Neuronal stem cell (in vitro differentiated cells): ENCODE measurements at regions not wholly inside any gene's neighbourhood (a gene's known extent, or its start where the extent isn't known, plus 50 kb on each side); places are given as distances from the start of the nearest gene placed in this dataset.

Experiments
- DNase-seq: peaks from one replicate; pipeline ENCODE4 v3.0.0-alpha.2; 2013; ENCODE audit warnings: low spot score
- H2AFZ ChIP-seq: one replicate; pipeline ENCODE4 v1.6.1; 2013; ENCODE audit warnings: mild to moderate bottlenecking, low read length, inconsistent platforms
- H2AK5ac ChIP-seq: 2 replicates; pipeline ENCODE4 v1.6.1; 2013; ENCODE audit warnings: low read depth, mild to moderate bottlenecking, inconsistent platforms, low read length, moderate library complexity, mixed read lengths
- H2BK120ac ChIP-seq: 2 replicates; pipeline ENCODE4 v1.6.1; 2013; ENCODE audit warnings: low read depth, mild to moderate bottlenecking, inconsistent platforms, low read length, moderate library complexity, mixed read lengths
- H2BK12ac ChIP-seq: one replicate; pipeline ENCODE4 v1.6.1; 2013; ENCODE audit warnings: low read length, inconsistent platforms
- H2BK15ac ChIP-seq: 2 replicates; pipeline ENCODE4 v1.6.1; 2013; ENCODE audit warnings: mild to moderate bottlenecking, low read length, inconsistent platforms, mixed read lengths
- H2BK5ac ChIP-seq: one replicate; pipeline ENCODE4 v1.6.1; 2013; ENCODE audit warnings: inconsistent platforms, mild to moderate bottlenecking, low read length, moderate library complexity
- H3K14ac ChIP-seq: one replicate; pipeline ENCODE4 v1.6.1; 2013; ENCODE audit warnings: low read length, inconsistent platforms
- H3K18ac ChIP-seq: 2 replicates; pipeline ENCODE4 v1.6.1; 2013; ENCODE audit warnings: low read length, inconsistent platforms
- H3K23ac ChIP-seq: 2 replicates; pipeline ENCODE4 v1.6.1; 2013; ENCODE audit warnings: low read depth, mild to moderate bottlenecking, mixed read lengths, low read length, inconsistent platforms; ENCODE audit not compliant: poor library complexity
- H3K27ac ChIP-seq: replicated peaks from 3 replicates; pipeline ENCODE4 v1.5.1; 2013; ENCODE audit warnings: low read length, inconsistent platforms
- H3K27me3 ChIP-seq, 3 experiments: 2 replicates each; pipeline ENCODE4 v1.6.1; 2013; ENCODE audit warnings: low read length in 3 of 3, mild to moderate bottlenecking in 2 of 3, inconsistent platforms in 1 of 3, low read depth in 1 of 3, mixed read lengths in 1 of 3, moderate library complexity in 1 of 3; ENCODE audit not compliant: control insufficient read depth in 3 of 3, insufficient read depth in 3 of 3
- H3K36me3 ChIP-seq, 2 donors: replicated peaks in 1 of 2; 2 replicates each; pipeline ENCODE4 v1.6.1; 2013; ENCODE audit warnings: low read length in 2 of 2; ENCODE audit not compliant: control insufficient read depth in 2 of 2, insufficient read depth in 2 of 2
- H3K4ac ChIP-seq: 2 replicates; pipeline ENCODE4 v1.6.1; 2013; ENCODE audit warnings: inconsistent platforms, mild to moderate bottlenecking, low read length, moderate library complexity
- H3K4me1 ChIP-seq, 2 donors: 1 replicate in 1 of 2; 2 replicates in 1 of 2; pipeline ENCODE4 v1.6.1; 2013; ENCODE audit warnings: low read length in 2 of 2, low read depth in 1 of 2; ENCODE audit not compliant: control insufficient read depth in 2 of 2, insufficient read depth in 1 of 2
- H3K4me2 ChIP-seq: one replicate; pipeline ENCODE4 v1.6.1; 2013; ENCODE audit warnings: mild to moderate bottlenecking, low read length, inconsistent platforms; ENCODE audit not compliant: insufficient read depth, poor library complexity, severe bottlenecking
- H3K4me3 ChIP-seq, 2 donors: 2 replicates each; pipeline ENCODE4 v1.5.1; 2013; ENCODE audit warnings: low read length in 2 of 2, mild to moderate bottlenecking in 2 of 2, inconsistent platforms in 1 of 2, moderate library complexity in 1 of 2
- H3K79me1 ChIP-seq: one replicate; pipeline ENCODE4 v1.6.1; 2013; ENCODE audit warnings: low read depth, mild to moderate bottlenecking, inconsistent platforms, low read length, moderate library complexity
- H3K9ac ChIP-seq: one replicate; pipeline ENCODE4 v1.6.1; 2013; ENCODE audit warnings: mild to moderate bottlenecking, low read depth, low read length, inconsistent platforms; ENCODE audit not compliant: poor library complexity
- H3K9me3 ChIP-seq, 2 donors: replicated peaks in 1 of 2; 2 replicates each; pipeline versions ENCODE3 to v1.6.1; 2013; ENCODE audit warnings: low read length in 2 of 2, mild to moderate bottlenecking in 2 of 2, inconsistent platforms in 1 of 2, low read depth in 1 of 2, mixed read lengths in 1 of 2, moderate library complexity in 1 of 2; ENCODE audit not compliant: control insufficient read depth in 2 of 2, insufficient read depth in 1 of 2
- H4K8ac ChIP-seq: one replicate; pipeline ENCODE4 v1.6.1; 2013; ENCODE audit warnings: low read depth, mild to moderate bottlenecking, inconsistent platforms, low read length, moderate library complexity
- H4K91ac ChIP-seq: one replicate; pipeline ENCODE4 v1.6.1; 2013; ENCODE audit warnings: low read length, low read depth, mild to moderate bottlenecking, inconsistent platforms; ENCODE audit not compliant: poor library complexity
- WGBS, 2 donors: extraction: QIAGEN DNeasy Blood & Tissue Kit; methylation state at CpG; one replicate each; pipeline ENCODE4 v1.1.7; 2013; ENCODE audit warnings: missing lambda C conversion rate in 2 of 2, mixed read lengths in 1 of 2; ENCODE audit not compliant: insufficient read length in 2 of 2, insufficient replicate concordance in 1 of 2; ENCODE audit errors: extremely low coverage in 2 of 2; 5-methylcytosine and 5-hydroxymethylcytosine counted together

DNA sequence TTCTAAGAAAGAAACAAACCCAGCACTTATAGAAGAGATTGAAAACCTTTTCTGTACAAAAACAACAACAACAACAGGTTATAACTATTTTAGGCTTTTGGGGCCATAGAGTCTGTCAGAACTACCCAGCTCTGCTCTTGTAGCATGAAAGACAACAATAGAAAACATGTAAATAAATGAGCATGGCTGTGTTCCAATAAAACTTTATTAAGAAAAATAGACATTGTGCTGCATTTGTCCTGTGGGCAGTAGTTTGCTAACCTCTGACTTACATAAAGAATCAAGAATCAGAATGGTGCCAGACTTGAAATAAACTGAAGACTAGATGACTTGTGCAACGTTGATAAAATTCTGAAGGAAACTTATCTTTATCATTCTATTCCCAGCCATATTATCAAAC, 617.5 kb downstream of the DIAPH3 start:
- H3K9me3 ChIP-seq = peaks cover 0 to 2% of the 10 kb centered on the region in 2 donors
- no peak overlapping the region for H3K4ac ChIP-seq
- no peak overlapping the region for H3K4me2 ChIP-seq
- no peak overlapping the region for H2AK5ac ChIP-seq
- no peak overlapping the region for H2AFZ ChIP-seq
- no peak for DNase-seq
- H3K79me1 ChIP-seq = no peaks in the 10 kb centered on the region
- no CpG with 5 or more reads among the region's 1 CpG for WGBS, 2 donors
- H3K18ac ChIP-seq = no peak overlapping the region
- H3K9ac ChIP-seq = no peak overlapping the region
- no peak overlapping the region for H2BK12ac ChIP-seq
- no peak overlapping the region for H2BK120ac ChIP-seq
- H3K27ac ChIP-seq = no peak overlapping the region
- no peak overlapping the region for H3K14ac ChIP-seq
- no peaks in the 10 kb centered on the region for H3K36me3 ChIP-seq
- no peak overlapping the region for H2BK15ac ChIP-seq
- no peaks in the 10 kb centered on the region for H3K27me3 ChIP-seq
- no peak overlapping the region for H4K91ac ChIP-seq
- no peak overlapping the region for H4K8ac ChIP-seq
- H3K4me3 ChIP-seq = no peak overlapping the region
- H3K23ac ChIP-seq = no peak overlapping the region
- peaks cover 3 to 4% of the 10 kb centered on the region in 2 donors for H3K4me1 ChIP-seq
- no peak overlapping the region for H2BK5ac ChIP-seq

DNA sequence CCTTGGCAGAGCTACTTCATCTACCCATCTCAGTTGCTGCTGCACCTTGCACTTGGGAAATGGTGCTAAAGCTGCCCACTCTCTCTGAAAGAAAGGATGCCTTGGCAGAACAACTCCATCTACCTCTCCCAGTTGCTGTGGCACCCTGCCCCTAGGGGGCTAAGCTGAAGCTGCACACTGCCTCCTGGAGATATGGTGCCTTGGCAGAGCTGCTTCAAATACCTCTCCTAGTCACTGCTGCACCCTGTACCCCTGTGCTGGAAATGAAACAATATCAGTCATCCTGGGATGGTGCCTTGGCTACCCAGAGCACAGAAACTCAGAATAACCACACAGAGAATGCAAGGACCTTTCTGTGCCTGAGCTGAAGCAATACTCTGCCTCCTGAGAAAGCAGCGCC, 615.8 kb downstream of the DIAPH3 start:
- Histone ChIP-seq H3K36me3 (no peaks in the 10 kb centered on the region), H2BK5ac (no peak overlapping the region), H4K8ac (no peak overlapping the region), H3K79me1 (no peaks in the 10 kb centered on the region), H3K14ac (no peak overlapping the region), H3K9ac (no peak overlapping the region), H3K18ac (no peak overlapping the region), H3K4me1 (no peaks in the 10 kb centered on the region), H2AK5ac (no peak overlapping the region), H2AFZ (no peak overlapping the region), H4K91ac (no peak overlapping the region), H3K27me3 (no peaks in the 10 kb centered on the region), H2BK15ac (no peak overlapping the region), H2BK12ac (no peak overlapping the region), H3K27ac (no peak overlapping the region), H3K9me3 (peaks cover 0 to 2% of the 10 kb centered on the region in 2 donors), H3K4ac (no peak overlapping the region), H3K23ac (no peak overlapping the region), H3K4me2 (no peak overlapping the region), H3K4me3 (peak overlapping the region in 1 of 2 donors; percentile 61), H2BK120ac (no peak overlapping the region)
- no CpG with 5 or more reads among the region's 1 CpG for WGBS, 2 donors
- no peak for DNase-seq

DNA sequence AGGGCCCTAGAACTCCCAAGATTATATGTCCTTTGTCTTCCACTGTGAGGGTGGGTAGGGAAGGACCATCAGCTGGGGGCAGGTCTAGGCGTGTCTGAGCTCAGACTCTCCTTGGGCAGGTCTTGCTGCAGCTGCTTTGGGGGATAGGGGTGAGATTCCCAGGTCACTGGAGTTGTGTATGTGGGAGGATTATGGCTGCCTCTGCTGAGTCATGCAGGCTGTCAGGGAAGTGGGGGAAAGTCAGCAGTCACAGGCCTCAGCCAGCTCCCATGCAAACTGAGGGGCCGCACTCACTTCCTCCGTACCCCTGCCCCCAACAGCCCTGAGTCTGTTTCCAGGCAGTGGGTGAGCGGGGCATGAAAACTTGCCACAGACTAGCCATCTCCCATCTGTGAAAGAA, 600.8 kb downstream of the DIAPH3 start:
- Histone ChIP-seq H3K4me1 (no peaks in the 10 kb centered on the region), H4K91ac (no peak overlapping the region), H3K14ac (no peak overlapping the region), H3K79me1 (no peaks in the 10 kb centered on the region), H3K4ac (no peak overlapping the region), H2BK15ac (no peak overlapping the region), H3K23ac (no peak overlapping the region), H3K27ac (no peak overlapping the region), H3K4me3 (no peak overlapping the region), H2AK5ac (no peak overlapping the region), H3K9ac (no peak overlapping the region), H2BK12ac (no peak overlapping the region), H3K27me3 (no peaks in the 10 kb centered on the region), H2AFZ (peak overlapping the region; percentile 69), H3K18ac (no peak overlapping the region), H4K8ac (no peak overlapping the region), H2BK5ac (no peak overlapping the region), H3K36me3 (no peaks in the 10 kb centered on the region), H2BK120ac (no peak overlapping the region), H3K4me2 (no peak overlapping the region), H3K9me3 (peaks cover 0 to 4% of the 10 kb centered on the region in 2 donors)
- no peak for DNase-seq
- no CpG with 5 or more reads among the region's 4 CpGs for WGBS, 2 donors

DNA sequence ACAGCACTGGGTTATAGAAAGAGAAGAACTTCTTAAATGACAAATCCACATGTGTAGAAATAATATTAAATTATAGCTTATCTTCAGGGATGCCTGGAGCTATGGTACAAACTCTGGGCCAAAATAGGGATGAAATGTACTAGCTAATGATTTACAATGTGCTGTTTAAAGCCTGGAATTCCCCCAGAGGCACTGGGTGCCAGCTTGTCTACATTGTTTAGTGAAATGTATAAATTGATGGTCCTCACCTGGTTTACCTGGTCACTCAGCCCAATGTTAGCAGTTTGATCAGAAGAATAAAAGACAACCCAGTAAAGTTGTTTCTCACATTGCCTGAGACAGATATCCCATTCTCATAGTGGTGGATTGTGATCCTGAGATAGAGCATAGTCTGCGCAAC, 597.2 kb downstream of the DIAPH3 start:
- H3K23ac ChIP-seq = no peak overlapping the region
- no peak overlapping the region for H2BK5ac ChIP-seq
- H3K9ac ChIP-seq = no peak overlapping the region
- H3K79me1 ChIP-seq = no peaks in the 10 kb centered on the region
- no peak overlapping the region for H2AK5ac ChIP-seq
- no peak overlapping the region for H3K18ac ChIP-seq
- H2BK15ac ChIP-seq = no peak overlapping the region
- no peak overlapping the region for H2BK12ac ChIP-seq
- DNase-seq = no peak
- H3K36me3 ChIP-seq = no peaks in the 10 kb centered on the region
- no peak overlapping the region for H3K27ac ChIP-seq
- no peak overlapping the region for H4K91ac ChIP-seq
- H3K4ac ChIP-seq = no peak overlapping the region
- no peak overlapping the region for H2AFZ ChIP-seq
- H3K14ac ChIP-seq = no peak overlapping the region
- no peak overlapping the region for H4K8ac ChIP-seq
- no peak overlapping the region for H3K4me2 ChIP-seq
- H3K9me3 ChIP-seq = no peaks in the 10 kb centered on the region
- H3K4me3 ChIP-seq = no peak overlapping the region
- H3K27me3 ChIP-seq = no peaks in the 10 kb centered on the region
- H2BK120ac ChIP-seq = no peak overlapping the region
- peaks cover 0 to 5% of the 10 kb centered on the region in 2 donors for H3K4me1 ChIP-seq
- WGBS, 2 donors = no CpG with 5 or more reads among the region's 1 CpG
